Nephron (organoid): ENCODE measurements at regions not wholly inside any gene's neighbourhood (a gene's known extent, or its start where the extent isn't known, plus 50 kb on each side); places are given as distances from the start of the nearest gene placed in this dataset.

Experiments used
- H3K27ac Mint-ChIP-seq, 3 experiments: 2 replicates each; pipeline ENCODE4 v1.8.0; 2020; ENCODE audit warnings: mixed read lengths in 3 of 3, mild to moderate bottlenecking in 2 of 3, moderate library complexity in 1 of 3
- H3K27me3 Mint-ChIP-seq: 2 replicates; pipeline ENCODE4 v1.8.0; 2021; ENCODE audit warnings: low read depth, mild to moderate bottlenecking, moderate library complexity, mixed read lengths
- H3K36me3 Mint-ChIP-seq: 2 replicates; pipeline ENCODE4 v1.8.0; 2020; ENCODE audit warnings: low read depth, mixed read lengths
- H3K4me1 Mint-ChIP-seq: 2 replicates; pipeline ENCODE4 v1.8.0; 2020; ENCODE audit warnings: mixed read lengths
- H3K4me3 Mint-ChIP-seq, 3 experiments: 2 replicates each; pipeline ENCODE4 v1.8.0; 2020; ENCODE audit warnings: mild to moderate bottlenecking in 3 of 3, mixed read lengths in 3 of 3, moderate library complexity in 2 of 3
- H3K9me3 Mint-ChIP-seq: 2 replicates; pipeline ENCODE4 v1.8.0; 2020; ENCODE audit warnings: mixed read lengths
- TF ChIP-seq, protein P1 (sequence below), 3 experiments: fragments of 200-600 bp; sonication (generic); IDR thresholded peaks; one replicate each; pipeline ENCODE4 v1.5.0; 2021; ENCODE audit warnings: antibody characterized with exemption in 3 of 3; ENCODE audit not compliant: unreplicated experiment in 3 of 3

DNA sequence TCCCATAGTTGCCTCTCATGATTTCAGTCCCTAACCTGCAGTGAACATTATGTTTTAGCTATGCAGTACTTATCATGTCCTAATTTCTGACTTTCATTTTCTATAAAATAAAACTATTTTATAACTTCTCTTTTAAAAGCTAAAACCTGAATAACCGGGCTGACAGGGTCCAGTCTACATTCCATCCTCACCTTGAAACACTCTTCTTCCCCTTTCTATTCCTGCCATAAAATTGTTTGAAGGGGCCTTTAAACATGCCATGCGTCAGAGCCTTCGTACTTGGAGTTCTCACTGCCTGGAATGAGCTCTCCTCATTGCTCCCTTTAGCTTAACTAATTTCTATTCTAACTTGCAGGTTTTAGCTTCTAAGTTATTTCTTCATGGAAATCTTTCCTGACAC lies 143.0 kb upstream of the PRLR start:
- TF ChIP-seq, protein P1, sequence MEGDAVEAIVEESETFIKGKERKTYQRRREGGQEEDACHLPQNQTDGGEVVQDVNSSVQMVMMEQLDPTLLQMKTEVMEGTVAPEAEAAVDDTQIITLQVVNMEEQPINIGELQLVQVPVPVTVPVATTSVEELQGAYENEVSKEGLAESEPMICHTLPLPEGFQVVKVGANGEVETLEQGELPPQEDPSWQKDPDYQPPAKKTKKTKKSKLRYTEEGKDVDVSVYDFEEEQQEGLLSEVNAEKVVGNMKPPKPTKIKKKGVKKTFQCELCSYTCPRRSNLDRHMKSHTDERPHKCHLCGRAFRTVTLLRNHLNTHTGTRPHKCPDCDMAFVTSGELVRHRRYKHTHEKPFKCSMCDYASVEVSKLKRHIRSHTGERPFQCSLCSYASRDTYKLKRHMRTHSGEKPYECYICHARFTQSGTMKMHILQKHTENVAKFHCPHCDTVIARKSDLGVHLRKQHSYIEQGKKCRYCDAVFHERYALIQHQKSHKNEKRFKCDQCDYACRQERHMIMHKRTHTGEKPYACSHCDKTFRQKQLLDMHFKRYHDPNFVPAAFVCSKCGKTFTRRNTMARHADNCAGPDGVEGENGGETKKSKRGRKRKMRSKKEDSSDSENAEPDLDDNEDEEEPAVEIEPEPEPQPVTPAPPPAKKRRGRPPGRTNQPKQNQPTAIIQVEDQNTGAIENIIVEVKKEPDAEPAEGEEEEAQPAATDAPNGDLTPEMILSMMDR (IDR thresholded peaks at IDR 0.05; ENCODE audit: unreplicated experiment in 3 of 3), result no peak
- Mint-ChIP-seq H3K9me3 (no peaks in the 10 kb centered on the region), H3K4me1 (no peaks in the 10 kb centered on the region), H3K36me3 (no peaks in the 10 kb centered on the region), H3K27me3 (peaks cover 4% of the 10 kb centered on the region), H3K4me3 (no peak overlapping the region), H3K27ac (no peak overlapping the region)

DNA sequence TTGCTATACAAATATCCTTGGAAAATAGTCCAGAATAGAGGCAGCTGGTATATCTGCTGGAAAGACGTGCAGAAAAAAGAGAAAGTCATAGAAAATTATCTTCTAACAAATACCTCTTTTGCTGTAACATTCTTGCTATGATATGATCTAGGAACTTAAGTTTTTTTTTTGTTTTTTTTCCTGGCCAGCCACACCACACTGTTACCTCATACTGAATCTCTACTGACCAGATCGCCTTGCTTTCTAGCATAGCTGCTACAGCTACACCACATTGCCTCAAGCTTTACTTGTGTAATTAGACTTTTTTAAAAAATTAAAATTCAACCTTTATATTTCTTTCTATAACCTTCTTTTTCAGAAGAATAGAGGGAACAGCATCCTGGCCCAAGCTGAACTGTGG lies 142.2 kb upstream of the PRLR start:
- no peak overlapping the region for H3K4me3 Mint-ChIP-seq
- H3K27me3 Mint-ChIP-seq, result peaks cover 4% of the 10 kb centered on the region
- no peaks in the 10 kb centered on the region for H3K4me1 Mint-ChIP-seq
- no peaks in the 10 kb centered on the region for H3K36me3 Mint-ChIP-seq
- no peaks in the 10 kb centered on the region for H3K9me3 Mint-ChIP-seq
- no peak overlapping the region for H3K27ac Mint-ChIP-seq
- TF ChIP-seq, protein P1 (IDR thresholded peaks at IDR 0.05; ENCODE audit: unreplicated experiment in 3 of 3), result no peak

DNA sequence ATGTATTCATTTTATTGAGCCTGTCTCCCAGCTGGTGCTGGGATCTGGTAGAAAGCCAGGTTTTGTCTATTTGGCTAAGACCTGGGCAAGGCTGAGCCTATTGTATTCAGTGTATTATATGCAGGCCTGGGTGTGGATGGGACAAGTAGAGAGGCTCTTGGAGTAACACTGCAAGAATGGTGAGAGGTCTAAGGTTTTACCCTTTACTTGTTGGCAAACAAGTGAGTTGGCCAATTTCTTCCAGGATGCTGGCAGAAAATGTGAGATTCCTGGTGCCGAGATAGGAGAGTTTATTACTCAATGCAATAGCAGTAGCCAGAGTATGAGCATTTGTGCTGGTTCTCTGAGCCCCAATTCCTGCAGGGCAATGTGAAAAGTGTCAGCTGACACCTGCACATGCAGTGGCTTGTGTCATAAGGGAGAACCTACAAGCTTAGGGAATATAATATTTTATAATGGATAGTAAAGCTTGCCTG lies 141.7 kb upstream of the PRLR start:
- TF ChIP-seq, protein P1 (IDR thresholded peaks at IDR 0.05; ENCODE audit: unreplicated experiment in 3 of 3), result no peak
- Mint-ChIP-seq H3K4me1 (no peaks in the 10 kb centered on the region), H3K27ac (no peak overlapping the region), H3K36me3 (no peaks in the 10 kb centered on the region), H3K9me3 (no peaks in the 10 kb centered on the region), H3K27me3 (peaks cover 4% of the 10 kb centered on the region), H3K4me3 (no peak overlapping the region)

DNA sequence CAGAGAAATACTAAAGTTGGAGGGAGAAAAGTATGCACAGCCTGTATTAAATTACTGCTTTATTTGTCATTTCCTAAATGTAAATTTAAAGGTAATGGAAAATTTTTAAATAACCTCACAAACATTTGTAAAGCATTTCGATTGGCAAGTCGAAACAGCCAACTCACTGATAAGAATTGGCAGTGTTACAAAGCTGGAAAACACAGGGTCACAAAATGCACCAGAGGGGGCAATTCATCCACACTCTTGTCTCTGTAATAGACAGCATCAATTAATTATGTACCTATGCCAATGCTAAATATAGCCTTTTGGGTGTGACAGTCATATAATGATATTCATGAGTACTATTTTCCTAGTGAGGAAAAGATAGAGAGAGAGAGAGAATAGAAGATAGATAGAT lies 140.6 kb upstream of the PRLR start:
- Mint-ChIP-seq H3K27ac (no peak overlapping the region), H3K4me1 (peaks cover 3% of the 10 kb centered on the region), H3K9me3 (no peaks in the 10 kb centered on the region), H3K27me3 (peaks cover 4% of the 10 kb centered on the region), H3K36me3 (no peaks in the 10 kb centered on the region), H3K4me3 (no peak overlapping the region)
- TF ChIP-seq, protein P1 (IDR thresholded peaks at IDR 0.05; ENCODE audit: unreplicated experiment in 3 of 3), result no peak

DNA sequence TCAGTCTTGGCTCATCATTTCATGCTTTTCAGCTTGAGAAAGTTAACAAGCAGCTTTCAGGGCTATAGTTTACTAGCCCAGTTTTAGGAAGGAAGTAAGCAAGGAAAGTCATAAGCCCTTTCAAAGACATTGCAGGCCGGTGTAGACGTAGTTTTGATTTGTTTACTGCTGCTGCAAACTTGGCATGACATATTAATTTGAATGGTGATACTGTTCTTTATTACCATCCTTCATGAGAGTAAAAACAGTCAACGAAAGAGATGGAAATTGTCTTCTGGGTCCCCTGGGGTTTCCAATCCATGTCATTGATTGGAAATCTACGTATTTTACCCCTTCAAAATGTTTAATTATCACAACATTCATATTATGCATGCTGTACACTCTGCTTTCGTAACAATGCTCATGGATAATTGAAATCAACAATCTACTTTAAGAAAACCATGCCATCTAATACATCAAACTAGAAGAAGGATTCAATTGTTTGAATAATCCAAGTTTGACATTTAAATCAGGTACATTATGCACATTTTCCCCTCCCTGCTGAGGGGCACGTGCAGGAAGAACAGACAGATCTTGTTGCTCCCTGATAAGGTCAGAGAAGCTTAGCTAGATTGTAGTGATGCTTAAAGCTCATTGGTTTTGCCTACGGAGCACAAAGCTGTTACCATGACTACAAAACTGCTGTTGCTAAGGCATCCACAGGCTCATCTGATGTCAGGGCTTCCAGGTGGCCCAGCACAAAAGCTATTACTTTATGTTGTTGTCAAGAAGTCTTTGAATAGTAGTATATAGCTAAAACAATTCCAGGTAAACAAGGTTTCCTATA lies 139.9 kb upstream of the PRLR start:
- Mint-ChIP-seq H3K4me1 (peaks cover 6% of the 10 kb centered on the region), H3K36me3 (no peaks in the 10 kb centered on the region), H3K27me3 (peaks cover 4% of the 10 kb centered on the region), H3K4me3 (no peak overlapping the region), H3K9me3 (no peaks in the 10 kb centered on the region), H3K27ac (no peak overlapping the region)
- TF ChIP-seq, protein P1 (IDR thresholded peaks at IDR 0.05; ENCODE audit: unreplicated experiment in 3 of 3), result no peak

DNA sequence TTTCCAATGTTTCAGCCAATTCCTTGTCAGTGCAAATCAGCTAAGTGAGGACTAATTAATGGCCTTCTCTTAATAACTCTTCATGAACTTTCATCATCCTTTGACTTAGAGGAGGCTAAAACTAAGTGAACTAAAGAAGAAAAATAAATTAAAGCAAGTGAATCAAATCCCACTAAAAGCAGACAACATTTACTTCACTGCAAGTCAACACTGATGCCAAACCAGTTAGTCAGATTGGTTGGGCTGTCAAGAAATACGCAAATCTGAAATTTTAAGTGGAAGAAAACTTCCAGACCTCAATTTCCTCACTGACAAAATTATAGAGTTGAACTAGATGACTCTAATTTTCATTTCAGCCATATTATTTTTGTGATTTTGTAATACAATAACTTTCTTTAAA lies 137.2 kb upstream of the PRLR start:
- TF ChIP-seq, protein P1 (IDR thresholded peaks at IDR 0.05; ENCODE audit: unreplicated experiment in 3 of 3), result no peak
- Mint-ChIP-seq H3K36me3 (no peaks in the 10 kb centered on the region), H3K4me1 (peaks cover 6% of the 10 kb centered on the region), H3K27ac (no peak overlapping the region), H3K9me3 (no peaks in the 10 kb centered on the region), H3K4me3 (no peak overlapping the region), H3K27me3 (no peaks in the 10 kb centered on the region)
